DND-41 (cell line): ENCODE measurements at regions not wholly inside any gene's neighbourhood (a gene's known extent, or its start where the extent isn't known, plus 50 kb on each side); places are given as distances from the start of the nearest gene placed in this dataset.

Experiments used
- ATAC-seq: fragments of 200-7000 bp; cut with Tn5 transposase; 3 replicates; pipeline ENCODE4 v1.9.1; 2021; ENCODE audit warnings: low read depth; ENCODE audit not compliant: insufficient read depth
- DNase-seq: peaks from one replicate; pipeline ENCODE4 v3.0.0-alpha.2; 2020
- H2AFZ ChIP-seq: 2 replicates; pipeline ENCODE4 v1.6.0; 2012; ENCODE audit warnings: low read depth, low read length
- H3K27ac ChIP-seq: 2 replicates; pipeline ENCODE4 v1.5.1; 2012; ENCODE audit warnings: low read length, inconsistent platforms
- H3K27me3 ChIP-seq: fragments of 200-600 bp; sonication (generic); 2 replicates; pipeline ENCODE4 v1.6.0; 2012; ENCODE audit warnings: low read length, mild to moderate bottlenecking, inconsistent platforms; ENCODE audit not compliant: insufficient read depth, poor library complexity
- H3K36me3 ChIP-seq: 2 replicates; pipeline ENCODE4 v1.5.1; 2012; ENCODE audit warnings: low read length, inconsistent platforms; ENCODE audit not compliant: insufficient read depth
- H3K4me1 ChIP-seq: 2 replicates; pipeline ENCODE4 v1.5.1; 2012; ENCODE audit warnings: mild to moderate bottlenecking, low read length; ENCODE audit not compliant: insufficient read depth
- H3K4me2 ChIP-seq: 2 replicates; pipeline ENCODE4 v1.6.0; 2012; ENCODE audit warnings: mild to moderate bottlenecking, moderate library complexity, low read length, inconsistent platforms; ENCODE audit not compliant: insufficient read depth
- H3K4me3 ChIP-seq, 2 experiments: fragments of 200-600 bp in 1 of 2; shearing (Covaris generic) in 1 of 2; 2 replicates each; pipeline ENCODE4 v1.5.1; 2012 to 2016; ENCODE audit warnings: inconsistent platforms in 2 of 2, low read length in 2 of 2, mild to moderate bottlenecking in 2 of 2, low read depth in 1 of 2, moderate library complexity in 1 of 2
- H3K79me2 ChIP-seq: 2 replicates; pipeline ENCODE4 v1.6.0; 2012; ENCODE audit warnings: low read length, inconsistent platforms; ENCODE audit not compliant: insufficient read depth
- H3K9ac ChIP-seq: 2 replicates; pipeline ENCODE4 v1.6.0; 2012; ENCODE audit warnings: low read depth, mild to moderate bottlenecking, inconsistent platforms, low read length, moderate library complexity
- H3K9me3 ChIP-seq: 2 replicates; pipeline ENCODE4 v1.5.1; 2012; ENCODE audit warnings: low read length, moderate library complexity, mild to moderate bottlenecking, inconsistent platforms; ENCODE audit not compliant: insufficient read depth, severe bottlenecking
- H4K20me1 ChIP-seq: 2 replicates; pipeline ENCODE4 v1.6.0; 2012; ENCODE audit warnings: low read length; ENCODE audit not compliant: insufficient read depth
- CTCF ChIP-seq: IDR thresholded peaks from 2 replicates; pipeline ENCODE4 v1.5.1; 2012; ENCODE audit warnings: borderline replicate concordance, low read length, moderate library complexity, mild to moderate bottlenecking; ENCODE audit not compliant: poor library complexity, severe bottlenecking; ENCODE audit errors: extremely low read depth
- EZH2 ChIP-seq: IDR thresholded peaks from 3 replicates; pipeline ENCODE4 v1.6.1; 2012; ENCODE audit warnings: borderline replicate concordance, low read depth, mild to moderate bottlenecking, moderate library complexity, low read length, inconsistent platforms; ENCODE audit not compliant: severe bottlenecking

- H3K79me2 ChIP-seq: no peaks in the 10 kb centered on the region
- DNase-seq (no peak), ATAC-seq (no peak)
- no peak overlapping the region for H3K4me3 ChIP-seq
- no peak overlapping the region for H2AFZ ChIP-seq
- H3K36me3 ChIP-seq: no peaks in the 10 kb centered on the region
- no peaks in the 10 kb centered on the region for H3K9me3 ChIP-seq
- no peaks in the 10 kb centered on the region for H3K4me1 ChIP-seq
- H3K9ac ChIP-seq: no peak overlapping the region
- no peaks in the 10 kb centered on the region for H3K27me3 ChIP-seq
- H3K4me2 ChIP-seq: no peak overlapping the region
- H4K20me1 ChIP-seq: no peaks in the 10 kb centered on the region
- TF ChIP-seq CTCF: no peak
- TF ChIP-seq EZH2: no peak
- H3K27ac ChIP-seq: no peak overlapping the region
Measured at GRCh38 chr14:39876916-39877315, 444.7 kb upstream of the FBXO33 start.

DNA sequence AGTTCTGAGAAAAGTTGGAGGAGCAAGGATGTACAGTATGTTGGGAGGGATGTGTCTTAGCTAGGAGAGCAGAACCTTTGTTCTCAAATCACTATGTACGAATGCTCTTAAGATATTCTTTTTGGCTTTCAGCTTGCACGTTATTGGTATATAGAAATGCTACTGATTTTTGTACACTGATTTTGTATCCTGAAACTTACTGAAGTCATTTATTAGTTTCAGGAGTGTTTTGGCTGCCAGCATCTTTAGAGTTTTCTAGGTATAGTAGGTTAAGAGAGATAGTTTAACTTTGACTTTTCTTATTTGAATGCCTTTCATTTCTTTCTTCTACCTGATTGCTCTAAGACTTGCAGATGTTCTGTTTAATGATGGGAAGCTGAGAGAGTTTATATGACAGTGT lies 442.8 kb upstream of the FBXO33 start:
- no peaks in the 10 kb centered on the region for H4K20me1 ChIP-seq
- ATAC-seq (no peak), DNase-seq (no peak)
- H3K36me3 ChIP-seq: no peaks in the 10 kb centered on the region
- H3K4me3 ChIP-seq: no peak overlapping the region
- no peaks in the 10 kb centered on the region for H3K4me1 ChIP-seq
- H3K27me3 ChIP-seq: no peaks in the 10 kb centered on the region
- H3K9me3 ChIP-seq: no peaks in the 10 kb centered on the region
- no peak overlapping the region for H3K4me2 ChIP-seq
- no peak overlapping the region for H3K27ac ChIP-seq
- H2AFZ ChIP-seq: no peak overlapping the region
- no peaks in the 10 kb centered on the region for H3K79me2 ChIP-seq
- H3K9ac ChIP-seq: no peak overlapping the region
- TF ChIP-seq EZH2 (no peak), CTCF (no peak)

GRCh38 chr14:39873791-39874190 lies 441.6 kb upstream of the FBXO33 start:
- DNase-seq (no peak), ATAC-seq (no peak)
- no peak for TF ChIP-seq CTCF
- TF ChIP-seq EZH2: no peak
- no peaks in the 10 kb centered on the region for H3K27me3 ChIP-seq
- H2AFZ ChIP-seq: no peak overlapping the region
- no peak overlapping the region for H3K9ac ChIP-seq
- no peaks in the 10 kb centered on the region for H3K9me3 ChIP-seq
- H3K79me2 ChIP-seq: no peaks in the 10 kb centered on the region
- H3K36me3 ChIP-seq: no peaks in the 10 kb centered on the region
- no peak overlapping the region for H3K27ac ChIP-seq
- H3K4me2 ChIP-seq: no peak overlapping the region
- no peak overlapping the region for H3K4me3 ChIP-seq
- H4K20me1 ChIP-seq: no peaks in the 10 kb centered on the region
- no peaks in the 10 kb centered on the region for H3K4me1 ChIP-seq

DNA sequence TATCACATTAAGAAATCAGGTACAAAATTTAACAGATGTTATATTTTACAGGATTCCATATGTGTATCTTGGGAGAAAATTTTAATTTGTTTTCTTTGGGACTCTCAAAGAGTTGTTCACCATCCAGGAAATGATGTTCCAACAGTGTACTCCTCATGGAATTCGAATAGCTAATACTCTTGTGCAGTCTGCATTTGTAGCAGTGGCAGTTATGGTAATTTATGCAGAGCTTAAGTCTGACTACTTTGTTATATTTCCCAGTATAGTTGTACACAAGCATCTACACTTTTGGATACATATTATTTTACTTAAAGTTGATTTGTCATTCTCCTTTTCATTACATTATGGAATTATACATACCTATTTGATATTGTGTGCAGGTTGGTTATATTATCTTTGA lies 436.7 kb upstream of the FBXO33 start:
- no peak overlapping the region for H2AFZ ChIP-seq
- TF ChIP-seq EZH2 (no peak), CTCF (no peak)
- ATAC-seq (no peak), DNase-seq (no peak)
- no peak overlapping the region for H3K4me2 ChIP-seq
- H3K79me2 ChIP-seq: no peaks in the 10 kb centered on the region
- no peak overlapping the region for H3K4me3 ChIP-seq
- no peaks in the 10 kb centered on the region for H4K20me1 ChIP-seq
- H3K4me1 ChIP-seq: no peaks in the 10 kb centered on the region
- no peak overlapping the region for H3K27ac ChIP-seq
- H3K27me3 ChIP-seq: no peaks in the 10 kb centered on the region
- H3K9me3 ChIP-seq: no peaks in the 10 kb centered on the region
- no peaks in the 10 kb centered on the region for H3K36me3 ChIP-seq
- H3K9ac ChIP-seq: no peak overlapping the region
